CD14-positive monocyte (primary cell): ENCODE measurements at regions not wholly inside any gene's neighbourhood (a gene's known extent, or its start where the extent isn't known, plus 50 kb on each side); places are given as distances from the start of the nearest gene placed in this dataset.
A peak's percentile ranks its signal among the peaks of the same experiment; 100 is the strongest.
"Not testable (repeated sequence)": the region's sequence is repeated elsewhere in the genome, so short reads cannot be mapped to it uniquely, and the experiment has no call there.

Experiments
- DNase-seq, 3 donors: peaks; one replicate each; pipeline ENCODE4 v3.0.0-alpha.2; 2011 to 2022
- H2AFZ ChIP-seq: 2 replicates; pipeline ENCODE4 v1.6.0; 2012; ENCODE audit warnings: mild to moderate bottlenecking, low read depth, low read length, inconsistent platforms; ENCODE audit not compliant: insufficient read depth, poor library complexity, severe bottlenecking
- H3K27ac ChIP-seq, 2 donors: 1 replicate in 1 of 2; 2 replicates in 1 of 2; pipeline ENCODE4 v1.5.1; 2012 to 2013; ENCODE audit warnings: low read length in 2 of 2, control low read depth in 1 of 2, inconsistent platforms in 1 of 2, low read depth in 1 of 2, mild to moderate bottlenecking in 1 of 2
- H3K27me3 ChIP-seq, 2 donors: one replicate each; pipeline versions ENCODE4 v1.6.0 to v1.6.1; 2011 to 2013; ENCODE audit warnings: low read length in 2 of 2; ENCODE audit not compliant: control insufficient read depth in 2 of 2, insufficient read depth in 2 of 2
- H3K36me3 ChIP-seq, 2 donors: replicated peaks in 1 of 2; 1 replicate in 1 of 2; 2 replicates in 1 of 2; pipeline versions ENCODE4 v1.5.1 to v1.6.1; 2012 to 2013; ENCODE audit warnings: low read length in 2 of 2, control low read depth in 1 of 2, inconsistent platforms in 1 of 2, mild to moderate bottlenecking in 1 of 2; ENCODE audit not compliant: insufficient read depth in 2 of 2, control insufficient read depth in 1 of 2
- H3K4me1 ChIP-seq, 2 donors: 1 replicate in 1 of 2; 2 replicates in 1 of 2; pipeline versions ENCODE4 v1.5.1 to v1.6.1; 2012 to 2013; ENCODE audit warnings: low read length in 2 of 2, control low read depth in 1 of 2, inconsistent platforms in 1 of 2, mild to moderate bottlenecking in 1 of 2, moderate library complexity in 1 of 2; ENCODE audit not compliant: insufficient read depth in 2 of 2, control insufficient read depth in 1 of 2
- H3K4me2 ChIP-seq: replicated peaks from 2 replicates; pipeline ENCODE3; 2012; ENCODE audit warnings: low read length, moderate library complexity, mild to moderate bottlenecking; ENCODE audit not compliant: poor library complexity, severe bottlenecking; ENCODE audit errors: extremely low read depth
- H3K4me3 ChIP-seq, 3 experiments: fragments of 200-600 bp in 1 of 3; sonication (generic) in 1 of 3; replicated peaks in 1 of 3; 1 replicate in 2 of 3; 2 replicates in 1 of 3; pipeline ENCODE4 v1.5.1; 2011 to 2013; ENCODE audit warnings: low read length in 3 of 3, mild to moderate bottlenecking in 3 of 3, control low read depth in 2 of 3, low read depth in 2 of 3, inconsistent platforms in 1 of 3, moderate library complexity in 1 of 3
- H3K79me2 ChIP-seq: 2 replicates; pipeline ENCODE4 v1.6.0; 2012; ENCODE audit warnings: mild to moderate bottlenecking, control low read depth, inconsistent platforms, low read length, moderate library complexity; ENCODE audit not compliant: insufficient read depth
- H3K9ac ChIP-seq: 2 replicates; pipeline ENCODE4 v1.6.0; 2017; ENCODE audit warnings: low read length, mild to moderate bottlenecking; ENCODE audit not compliant: insufficient read depth, poor library complexity, severe bottlenecking
- H3K9me3 ChIP-seq, 2 donors: replicated peaks in 1 of 2; 1 replicate in 1 of 2; 2 replicates in 1 of 2; pipeline versions ENCODE4 v1.5.1 to v1.6.1; 2012 to 2013; ENCODE audit warnings: low read length in 2 of 2, control low read depth in 1 of 2; ENCODE audit not compliant: control insufficient read depth in 1 of 2, insufficient read depth in 1 of 2
- H4K20me1 ChIP-seq: 2 replicates; pipeline ENCODE4 v1.6.0; 2012; ENCODE audit warnings: mild to moderate bottlenecking, low read length, control low read depth, moderate library complexity; ENCODE audit not compliant: insufficient read depth
- H3K27ac Mint-ChIP-seq, 7 donors: one replicate each; pipeline ENCODE4 v1.8.0; 2020; ENCODE audit warnings: mild to moderate bottlenecking in 7 of 7, mixed read lengths in 7 of 7, moderate library complexity in 6 of 7, inconsistent platforms in 2 of 7
- H3K27me3 Mint-ChIP-seq, 3 donors: one replicate each; pipeline ENCODE4 v1.8.0; 2021 to 2022; ENCODE audit warnings: low read depth in 3 of 3, mild to moderate bottlenecking in 3 of 3, mixed read lengths in 3 of 3, moderate library complexity in 3 of 3, inconsistent platforms in 1 of 3
- H3K36me3 Mint-ChIP-seq, 2 donors: one replicate each; pipeline ENCODE4 v1.8.0; 2020; ENCODE audit warnings: mixed read lengths in 2 of 2, inconsistent platforms in 1 of 2, mild to moderate bottlenecking in 1 of 2
- H3K4me1 Mint-ChIP-seq: one replicate; pipeline ENCODE4 v1.8.0; 2020; ENCODE audit warnings: mild to moderate bottlenecking, mixed read lengths
- H3K4me3 Mint-ChIP-seq, 2 donors: one replicate each; pipeline ENCODE4 v1.8.0; 2020; ENCODE audit warnings: mild to moderate bottlenecking in 2 of 2, mixed read lengths in 2 of 2, moderate library complexity in 1 of 2
- H3K9me3 Mint-ChIP-seq, 7 donors: one replicate each; pipeline ENCODE4 v1.8.0; 2020 to 2022; ENCODE audit warnings: mixed read lengths in 7 of 7, mild to moderate bottlenecking in 6 of 7, moderate library complexity in 6 of 7, inconsistent platforms in 2 of 7
- WGBS: methylation state at CpG from one replicate; pipeline ENCODE4 v1.1.5; 2013; ENCODE audit warnings: missing lambda C conversion rate; ENCODE audit not compliant: insufficient coverage; 5-methylcytosine and 5-hydroxymethylcytosine counted together
- intact Hi-C, 2 donors: fragments of 100-400 bp; cut with micrococcal nuclease; formaldehyde crosslinking; loops; one replicate each; pipeline versions ENCODE4 v1.15.0 to v1.15.1; 2023

GRCh38 chr16:88221001-88221761, 161.6 kb upstream of the ZNF469 start:
- H4K20me1 ChIP-seq, H3K36me3 Mint-ChIP-seq, H3K9ac ChIP-seq, H3K4me1 Mint-ChIP-seq, H3K9me3 ChIP-seq, H3K4me2 ChIP-seq, H2AFZ ChIP-seq, H3K36me3 ChIP-seq, H3K27me3 Mint-ChIP-seq, intact Hi-C loops, H3K4me3 Mint-ChIP-seq, H3K27me3 ChIP-seq, H3K79me2 ChIP-seq, DNase-seq, H3K27ac ChIP-seq, H3K4me3 ChIP-seq, H3K4me1 ChIP-seq: not testable (repeated sequence)
- Mint-ChIP-seq H3K9me3 (peaks cover 8 to 18% (median 13%) of the 10 kb centered on the region in 7 donors), H3K27ac (peak overlapping the region in 1 of 7 donors; percentile 33)
- WGBS = 61% methylated on average over 25 of the region's 29 CpGs

GRCh38 chr16:88223696-88224095, 159.1 kb upstream of the ZNF469 start:
- WGBS = 90% methylated on average over 10 of the region's 18 CpGs
- H3K4me1 ChIP-seq, H3K9me3 ChIP-seq, H3K36me3 ChIP-seq, H3K27ac ChIP-seq, intact Hi-C loops, H3K4me3 ChIP-seq, H3K27me3 ChIP-seq, H3K9ac ChIP-seq, H3K4me3 Mint-ChIP-seq, H4K20me1 ChIP-seq, H3K36me3 Mint-ChIP-seq, H3K79me2 ChIP-seq, H3K4me2 ChIP-seq, H2AFZ ChIP-seq, H3K27ac Mint-ChIP-seq, H3K4me1 Mint-ChIP-seq, DNase-seq, H3K9me3 Mint-ChIP-seq: not testable (repeated sequence)
- peaks cover 4 to 11% (median 6%) of the 10 kb centered on the region in 3 donors for H3K27me3 Mint-ChIP-seq

GRCh38 chr16:88224131-88224898, 158.4 kb upstream of the ZNF469 start:
- intact Hi-C loops, H3K9me3 ChIP-seq, H3K4me3 Mint-ChIP-seq, H3K4me1 Mint-ChIP-seq, H3K4me3 ChIP-seq, H2AFZ ChIP-seq, H4K20me1 ChIP-seq, H3K36me3 Mint-ChIP-seq, H3K4me1 ChIP-seq, H3K9ac ChIP-seq, H3K27ac Mint-ChIP-seq, H3K27me3 ChIP-seq, H3K4me2 ChIP-seq, H3K79me2 ChIP-seq, H3K36me3 ChIP-seq, DNase-seq, H3K27ac ChIP-seq: not testable (repeated sequence)
- Mint-ChIP-seq H3K9me3 (peaks cover 0 to 10% (median 5%) of the 10 kb centered on the region in 7 donors), H3K27me3 (peaks cover 4 to 11% (median 9%) of the 10 kb centered on the region in 3 donors)
- WGBS = 94% methylated on average over 18 of the region's 34 CpGs

GRCh38 chr16:88225640-88226230, 157.0 kb upstream of the ZNF469 start:
- H3K9me3 ChIP-seq, intact Hi-C loops, DNase-seq, H3K27me3 ChIP-seq, H3K4me3 Mint-ChIP-seq, H3K4me1 Mint-ChIP-seq, H4K20me1 ChIP-seq, H3K27ac Mint-ChIP-seq, H3K27ac ChIP-seq, H3K4me1 ChIP-seq, H3K9ac ChIP-seq, H3K4me3 ChIP-seq, H2AFZ ChIP-seq, H3K79me2 ChIP-seq, H3K36me3 ChIP-seq, H3K4me2 ChIP-seq, H3K36me3 Mint-ChIP-seq: not testable (repeated sequence)
- H3K27me3 Mint-ChIP-seq = peaks cover 4 to 11% (median 6%) of the 10 kb centered on the region in 3 donors
- WGBS = 88% methylated on average over 5 of the region's 10 CpGs
- peaks cover 0 to 11% (median 3%) of the 10 kb centered on the region in 7 donors for H3K9me3 Mint-ChIP-seq
